ENCODE measurements at regions not wholly inside any gene's neighbourhood (a gene's known extent, or its start where the extent isn't known, plus 50 kb on each side); places are given as distances from the start of the nearest gene placed in this dataset.
"Not testable (repeated sequence)": the region's sequence is repeated elsewhere in the genome, so short reads cannot be mapped to it uniquely, and the experiment has no call there.

DNA sequence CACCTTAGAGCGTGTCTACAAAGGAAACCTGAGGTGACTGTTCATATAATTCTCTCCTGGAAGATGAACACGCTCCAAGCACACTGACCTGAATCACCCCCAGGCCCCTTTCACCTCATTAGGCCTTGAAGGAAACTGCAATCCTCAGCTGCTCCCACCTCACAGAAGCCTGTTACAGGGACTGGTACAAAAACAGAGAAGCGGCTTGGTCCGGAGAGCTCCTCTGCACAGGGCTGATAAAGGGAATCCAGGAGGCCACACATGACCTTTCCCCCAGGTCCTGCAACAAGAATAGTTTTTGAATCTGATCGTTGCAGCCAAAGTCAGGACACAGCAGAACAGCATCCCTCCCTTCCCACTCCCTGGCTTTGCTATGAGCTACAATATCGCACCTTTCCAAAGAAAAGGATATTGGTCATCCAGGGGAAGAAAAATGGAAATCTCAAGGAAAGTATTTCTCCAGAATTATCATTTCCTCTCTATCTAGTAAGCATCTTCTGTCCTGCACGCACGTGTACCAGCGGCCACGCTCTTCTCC is 666.7 kb downstream of the UQCRFS1 start:
- no peak for DNase-seq

DNA sequence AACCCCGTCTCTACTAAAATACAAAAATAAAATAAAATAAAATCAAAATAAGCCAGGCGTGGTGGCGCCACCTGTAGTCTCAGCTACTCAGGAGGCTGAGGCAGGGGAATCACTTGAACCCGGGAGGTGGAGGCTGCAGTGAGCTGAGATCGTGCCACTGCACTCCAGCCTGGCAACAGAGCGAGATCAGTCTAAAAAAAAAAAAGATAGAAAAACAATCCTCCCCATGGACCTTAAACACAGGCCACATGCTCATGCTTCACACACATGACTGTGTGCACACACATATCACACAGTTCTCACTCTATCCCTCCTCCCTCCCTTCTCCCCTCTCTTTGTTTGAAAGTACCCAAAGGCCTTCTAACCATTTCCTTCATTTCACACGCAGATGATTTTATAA is 667.6 kb downstream of the UQCRFS1 start:
- DNase-seq, result not testable (repeated sequence)

DNA sequence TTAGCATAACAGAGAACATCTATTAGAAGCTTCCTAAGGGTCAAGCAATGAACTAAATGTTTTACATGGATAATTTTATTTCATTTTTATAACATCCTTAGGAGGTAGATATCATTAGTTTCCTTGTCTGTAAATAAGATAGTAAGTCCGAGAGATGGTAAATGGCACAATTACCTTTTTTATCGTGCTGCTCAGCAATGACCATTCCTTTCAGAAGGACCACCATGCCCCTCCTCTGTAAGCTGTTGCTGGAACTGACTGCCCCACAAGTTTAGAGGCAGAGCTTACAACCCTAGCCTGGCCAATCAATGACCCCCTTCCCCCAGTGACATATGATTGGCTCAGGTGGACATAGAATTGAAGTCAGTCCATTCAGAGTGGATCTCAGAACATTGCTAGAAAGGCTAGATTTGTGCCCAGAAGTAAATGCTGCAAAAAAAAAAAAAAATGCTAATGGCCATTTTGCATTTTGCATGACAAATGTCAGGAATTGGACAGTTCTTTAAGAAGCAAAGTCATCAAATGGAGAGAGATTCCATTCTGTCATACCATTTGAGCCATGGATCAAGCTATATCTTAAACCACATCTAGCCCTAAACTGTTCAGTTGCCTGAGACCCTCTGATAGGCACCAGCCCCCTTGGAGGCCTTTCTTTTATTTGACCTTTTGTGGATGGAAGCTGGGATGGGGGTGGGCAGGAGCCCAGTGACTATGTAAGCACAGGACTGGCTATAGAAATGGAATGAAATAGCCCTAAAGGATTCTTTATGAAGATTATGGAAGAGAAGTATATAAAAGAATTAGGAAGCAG is 668.3 kb downstream of the UQCRFS1 start:
- DNase-seq, result no peak

DNA sequence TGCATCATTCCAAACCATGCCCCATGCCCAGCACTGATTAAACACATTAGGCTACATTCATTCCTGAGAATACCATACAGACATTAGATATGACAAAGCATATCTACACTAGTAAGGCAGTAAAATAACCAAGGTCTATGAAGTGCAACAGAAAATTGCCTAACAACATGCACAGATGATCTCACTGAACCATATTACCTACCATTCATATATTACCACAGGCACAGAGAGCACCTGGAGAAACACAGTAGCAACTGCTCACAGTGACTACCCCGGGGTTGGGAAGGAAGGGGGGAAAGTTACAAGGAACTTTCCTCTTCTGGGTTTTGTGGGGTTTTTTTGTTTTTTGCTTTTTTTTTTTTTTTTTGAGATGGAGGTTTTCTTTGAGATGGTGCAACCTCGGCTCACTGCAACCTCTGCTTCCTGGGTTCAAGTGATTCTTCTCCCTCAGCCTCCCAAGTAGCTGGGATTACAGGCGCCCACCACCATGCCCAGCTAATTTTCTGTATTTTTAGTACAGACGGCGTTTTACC is 669.6 kb downstream of the UQCRFS1 start:
- no peak for DNase-seq

DNA sequence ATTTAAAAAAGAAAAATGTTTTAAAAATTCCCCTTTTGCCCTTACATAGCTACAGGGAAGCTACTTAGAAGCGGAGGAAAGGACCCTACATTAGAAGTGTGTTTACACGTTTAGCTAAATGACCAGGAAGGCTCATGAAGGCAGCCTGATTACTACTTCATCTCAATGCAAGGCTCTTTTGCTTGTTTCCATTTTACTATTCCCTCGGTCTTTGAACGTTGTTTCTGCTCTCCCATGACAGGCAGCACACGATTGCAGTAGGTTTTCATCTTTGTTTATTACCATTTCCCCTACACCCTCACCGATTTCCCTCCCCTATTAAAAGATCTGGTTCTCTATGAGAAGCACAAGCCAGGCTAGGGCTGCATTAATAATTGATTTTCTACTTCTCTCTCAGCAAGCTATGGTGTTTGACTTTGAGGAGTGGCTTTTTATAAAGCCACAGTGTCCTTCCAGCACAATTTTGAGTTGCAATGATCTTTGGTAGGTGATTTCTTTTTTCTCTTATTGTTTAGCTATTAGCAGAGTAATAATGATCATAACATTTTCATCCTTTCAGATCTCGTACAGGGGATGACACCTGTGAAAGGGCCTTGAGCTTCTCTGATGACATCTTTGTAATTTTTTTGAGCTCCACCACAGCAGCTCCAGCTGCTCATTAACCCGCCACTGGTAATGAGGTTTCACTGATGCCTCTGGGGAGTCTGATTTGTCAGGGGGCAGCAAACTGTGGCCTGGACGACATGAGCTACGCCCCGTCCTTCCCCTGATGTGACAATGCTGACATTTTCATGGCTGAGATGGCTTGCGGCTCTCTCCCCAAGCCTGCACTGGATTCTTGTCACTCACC is 670.3 kb downstream of the UQCRFS1 start:
- DNase-seq, result no peak

DNA sequence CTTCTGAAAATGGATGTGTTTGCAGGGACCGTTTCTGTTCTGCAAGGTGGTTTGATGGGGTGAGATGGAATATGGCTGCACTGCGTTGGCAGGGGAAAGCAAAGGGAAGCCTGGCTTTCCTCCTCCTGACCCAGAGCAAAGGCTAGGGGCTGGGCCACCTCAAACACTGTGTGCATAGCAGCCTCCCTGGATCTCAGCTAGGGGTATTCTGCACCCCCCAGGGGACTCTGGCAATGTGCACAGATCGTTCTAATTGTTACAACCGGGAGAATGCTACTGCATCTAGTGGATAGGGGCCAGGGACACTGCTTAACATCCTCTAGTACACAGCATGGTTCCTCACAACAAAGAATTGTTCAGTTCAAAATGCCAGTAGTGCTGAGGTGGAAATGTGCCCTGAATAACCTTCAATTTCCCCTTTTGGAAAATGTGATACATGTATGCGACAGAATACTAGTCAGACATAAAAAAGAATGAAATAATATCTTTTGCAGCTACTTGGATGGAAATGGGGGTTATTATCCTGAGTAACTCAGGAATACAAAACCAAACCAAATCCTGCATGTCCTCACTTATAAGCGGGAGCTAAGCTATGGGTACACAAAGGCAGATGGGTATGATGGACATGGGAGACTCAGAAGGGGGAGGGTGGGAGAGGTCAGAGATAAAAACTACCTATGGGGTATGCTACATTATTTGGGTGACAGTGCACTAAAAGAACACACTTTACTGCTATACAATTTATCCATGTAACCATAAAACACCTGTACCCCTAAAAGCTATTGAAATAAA is 671.2 kb downstream of the UQCRFS1 start:
- no peak for DNase-seq

DNA sequence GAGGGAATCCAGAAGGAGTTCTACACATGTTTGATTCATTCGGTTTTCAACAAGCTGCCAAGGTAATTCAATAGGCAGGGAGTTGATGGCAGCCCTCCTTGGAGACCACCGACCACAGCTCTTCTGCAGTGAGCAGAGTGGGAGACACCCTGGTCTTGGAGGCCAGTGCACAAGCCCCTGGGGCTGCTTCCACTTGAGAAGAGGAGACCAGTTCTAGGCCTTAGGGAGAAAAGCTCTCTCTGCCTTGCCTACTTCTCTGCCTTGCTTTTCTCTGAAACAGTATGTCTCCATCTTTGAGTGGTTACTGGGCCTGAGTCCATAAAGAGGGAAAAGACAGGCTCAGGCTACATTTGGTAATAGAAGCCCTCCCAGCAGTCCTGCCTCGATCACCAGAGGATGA is 671.9 kb downstream of the UQCRFS1 start:
- no peak for DNase-seq

DNA sequence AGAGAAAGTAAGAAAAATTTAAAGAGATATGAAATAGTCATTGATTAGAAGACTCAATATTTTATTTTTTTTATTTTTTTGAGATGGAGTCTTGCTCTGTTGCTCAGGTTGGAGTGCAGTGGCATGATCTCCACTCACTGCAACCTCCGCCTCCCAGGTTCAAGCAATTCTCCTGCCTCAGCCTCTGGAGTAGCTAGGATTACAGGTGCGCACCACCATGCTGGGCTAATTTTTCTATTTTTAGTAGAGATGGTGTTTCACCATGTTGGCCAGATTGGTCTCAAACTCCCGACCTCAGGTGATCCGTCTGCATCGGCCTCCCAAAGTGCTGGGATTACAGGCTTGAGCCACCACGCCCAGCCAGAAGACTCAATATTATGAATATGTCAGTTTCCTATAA is 672.6 kb downstream of the UQCRFS1 start:
- DNase-seq, result not testable (repeated sequence)

DNA sequence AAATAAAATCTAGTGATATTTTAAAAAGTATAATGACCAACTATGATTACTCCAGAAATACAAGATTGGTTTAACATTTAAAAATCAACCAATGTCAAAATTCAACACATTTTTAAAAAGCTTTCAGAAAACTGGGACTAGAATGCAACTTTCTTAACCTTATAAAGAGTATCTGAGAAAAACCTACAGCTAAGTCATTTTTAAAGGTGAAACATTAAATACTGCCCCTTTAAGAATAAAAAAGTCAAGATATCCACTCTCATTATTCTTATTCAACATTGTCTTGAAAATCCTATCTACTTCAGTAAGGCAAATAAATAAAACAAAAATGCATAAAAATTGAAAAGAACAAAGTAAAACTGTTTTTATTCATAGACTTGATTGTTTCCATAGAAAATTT is 673.2 kb downstream of the UQCRFS1 start:
- no peak for DNase-seq

DNA sequence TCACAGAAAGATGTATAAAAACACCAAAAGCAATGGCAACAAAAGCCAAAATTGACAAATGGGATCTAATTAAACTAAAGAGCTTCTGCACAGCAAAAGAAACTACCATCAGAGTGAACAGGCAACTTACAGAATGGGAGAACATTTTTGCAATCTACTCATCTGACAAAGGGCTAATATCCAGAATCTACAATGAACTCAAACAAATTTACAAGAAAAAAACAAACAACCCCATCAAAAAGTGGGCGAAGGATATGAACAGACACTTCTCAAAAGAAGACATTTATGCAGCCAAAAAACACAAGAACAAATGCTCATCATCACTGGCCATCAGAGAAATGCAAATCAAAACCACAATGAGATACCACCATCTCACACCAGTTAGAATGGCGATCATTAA is 674.4 kb downstream of the UQCRFS1 start:
- not testable (repeated sequence) for DNase-seq

DNA sequence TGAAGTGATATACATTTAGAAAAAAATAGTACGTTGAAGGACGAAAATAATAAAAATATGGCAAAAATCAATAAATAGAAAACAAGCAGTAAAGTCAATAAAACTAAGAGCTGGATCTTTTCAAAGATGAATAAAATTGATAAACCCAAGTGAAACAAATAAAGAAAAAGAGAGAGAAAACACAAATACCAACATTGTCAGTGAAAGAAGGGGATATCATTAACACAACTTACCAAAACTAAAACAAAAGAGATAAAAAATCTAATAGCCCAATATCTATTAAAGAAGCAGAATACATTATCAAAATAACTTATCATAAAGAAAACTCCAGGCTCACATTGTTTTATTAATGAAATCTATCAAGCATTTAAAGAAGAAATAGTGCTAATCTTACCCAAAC is 675.1 kb downstream of the UQCRFS1 start:
- DNase-seq, result no peak

DNA sequence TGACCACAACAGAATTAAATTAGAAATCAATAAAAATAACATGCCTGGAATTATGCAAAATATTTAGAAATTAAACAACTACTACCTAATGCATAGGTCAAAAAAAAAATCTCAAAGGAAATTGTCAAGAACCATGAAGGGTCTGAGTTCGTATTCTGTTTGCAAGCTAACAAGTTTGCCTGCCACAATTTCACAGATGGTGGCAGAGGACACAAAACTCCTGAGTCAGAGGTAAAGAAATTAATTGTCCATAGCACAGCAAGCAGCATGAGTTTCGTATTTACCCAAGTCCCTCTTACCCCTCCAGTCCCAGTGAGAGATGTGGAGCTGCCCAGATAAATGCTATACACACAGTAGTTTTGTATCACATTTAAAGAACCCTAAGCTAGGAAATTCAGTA is 675.9 kb downstream of the UQCRFS1 start:
- DNase-seq, result no peak

DNA sequence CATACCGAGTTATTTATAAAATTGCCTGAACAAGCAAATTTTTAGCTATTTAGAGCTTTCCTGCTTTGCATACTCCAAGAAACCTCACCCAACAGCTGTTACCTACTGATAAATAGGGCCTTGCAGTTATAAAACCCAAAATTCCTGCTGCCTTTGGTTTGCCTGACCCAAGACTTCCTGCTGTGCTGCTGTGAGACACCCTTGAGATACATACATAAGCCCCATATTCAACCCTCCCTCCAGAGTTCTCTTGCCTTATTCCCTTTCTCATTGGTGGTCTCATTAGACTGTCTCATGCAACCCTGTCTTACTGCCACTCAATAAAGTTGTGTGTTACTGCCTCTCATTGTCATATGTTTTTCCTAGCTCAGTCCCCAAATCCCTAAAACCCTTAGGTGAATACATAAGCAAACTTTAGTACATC is 677.6 kb downstream of the UQCRFS1 start:
- no peak for DNase-seq

DNA sequence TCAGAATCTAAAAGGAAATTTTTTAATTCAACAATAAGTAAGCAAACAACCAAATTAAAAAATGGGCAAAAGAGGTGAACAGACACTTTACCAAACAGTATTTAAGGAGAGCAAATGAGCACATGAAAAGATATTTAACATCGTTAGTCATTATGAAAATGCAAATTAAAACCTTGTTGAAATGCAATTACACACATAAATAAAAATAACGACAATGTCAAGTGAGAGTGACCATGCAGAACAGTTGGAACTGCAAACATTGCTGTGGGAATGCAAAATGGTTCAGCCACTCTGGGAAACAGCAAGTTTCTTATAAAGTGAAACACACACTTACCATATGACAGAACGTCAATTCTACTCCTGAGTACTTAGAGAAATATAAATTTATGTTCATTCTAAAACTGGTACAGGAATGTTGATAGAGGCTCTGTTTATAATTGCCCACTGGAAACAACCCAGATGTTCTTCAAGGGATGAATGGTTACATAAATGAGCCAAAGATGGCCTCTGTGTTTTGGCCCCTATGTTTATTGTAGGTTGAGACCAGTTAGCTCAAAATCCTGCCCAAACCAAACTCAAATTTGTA is 678.1 kb downstream of the UQCRFS1 start:
- DNase-seq, result no peak

DNA sequence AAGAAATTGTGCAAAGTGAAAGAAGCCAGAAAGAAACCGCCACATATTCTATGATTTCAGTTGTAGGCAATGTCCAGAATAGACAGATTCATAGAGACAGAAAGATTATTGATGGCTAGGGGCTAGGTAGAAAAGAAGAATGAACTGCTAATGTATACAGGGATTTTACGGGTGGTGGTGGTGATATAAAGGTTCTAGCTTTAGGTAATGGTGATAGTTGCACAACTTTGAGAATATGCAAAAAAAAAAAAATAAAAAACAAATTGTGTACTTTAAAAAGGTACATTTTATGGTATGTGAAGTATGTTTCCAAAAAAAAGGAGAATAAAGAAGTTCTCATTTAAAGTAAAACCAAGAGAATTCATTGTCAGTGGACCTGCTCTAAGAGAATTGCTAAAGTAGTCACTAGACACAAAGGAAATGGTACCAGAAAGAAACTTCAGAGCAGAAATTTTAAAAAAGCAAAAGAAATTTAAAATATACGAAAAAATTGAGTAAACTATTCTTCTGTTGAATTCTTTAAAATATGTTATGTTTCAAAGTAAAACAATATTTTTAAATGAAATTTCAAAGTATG is 680.1 kb downstream of the UQCRFS1 start:
- DNase-seq, result no peak

DNA sequence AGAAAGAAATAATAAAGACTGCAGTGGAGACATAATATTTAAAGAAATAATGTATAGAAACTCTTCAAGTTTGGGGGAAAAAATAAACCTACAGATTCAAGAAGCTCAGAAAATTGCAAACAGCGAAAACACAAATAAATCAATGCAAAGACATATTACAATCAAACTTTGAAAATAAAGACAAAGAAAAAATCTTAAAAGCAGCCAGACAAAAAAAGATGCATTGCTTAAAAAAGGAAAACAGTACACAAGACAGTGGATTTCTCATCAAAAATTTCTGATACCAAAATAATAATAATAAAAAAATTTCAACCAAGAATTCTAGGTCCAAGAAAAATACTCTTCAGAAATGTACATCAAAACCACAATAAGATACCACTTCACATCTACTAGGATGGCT is 681.0 kb downstream of the UQCRFS1 start:
- DNase-seq, result no peak

DNA sequence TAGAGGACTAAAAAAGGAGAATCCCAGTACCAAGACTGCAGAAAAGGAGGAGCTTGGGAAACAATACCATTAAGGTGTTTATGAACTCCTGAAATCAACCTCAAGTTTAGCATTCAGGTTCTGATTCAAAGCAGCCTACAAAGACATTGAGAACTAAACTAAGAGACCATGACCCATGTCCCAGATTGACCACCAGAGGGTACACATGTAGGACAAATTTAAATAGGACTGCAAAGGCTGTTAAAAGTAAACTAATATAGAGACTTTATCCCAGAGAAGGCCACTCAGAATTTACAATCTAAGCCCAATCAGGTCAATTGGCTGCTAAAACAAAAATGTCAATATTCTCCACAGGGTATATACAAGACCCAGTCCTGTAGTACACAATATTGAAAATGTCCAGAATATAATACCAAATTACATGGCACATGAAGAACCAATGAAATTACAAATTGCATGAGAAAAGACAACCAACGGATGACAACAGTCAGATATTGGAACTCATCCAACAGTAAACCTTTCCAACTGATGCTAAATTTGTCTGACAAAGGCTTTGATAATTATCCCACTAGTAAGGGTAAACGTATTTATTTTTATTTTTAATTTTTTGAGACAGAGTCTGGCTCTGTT is 682.4 kb downstream of the UQCRFS1 start:
- DNase-seq, result no peak

DNA sequence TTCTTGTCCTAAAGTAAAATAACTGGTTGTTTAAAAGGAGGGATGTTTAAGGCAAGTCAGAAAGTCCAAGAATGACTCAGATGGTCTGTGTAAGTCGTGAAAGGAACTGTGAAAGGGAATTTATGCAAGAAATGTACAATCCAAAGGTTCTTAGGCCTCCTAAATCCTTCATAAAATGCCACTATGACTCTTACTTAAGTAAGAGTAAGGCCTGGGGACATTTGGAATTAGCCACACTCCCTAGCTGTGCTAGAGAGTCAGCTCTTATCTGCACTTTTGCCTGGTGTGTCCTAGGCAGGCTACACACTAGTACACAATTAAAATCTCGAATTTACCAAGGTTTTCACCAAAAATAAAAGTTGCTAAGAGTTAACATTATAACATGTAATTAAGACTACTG is 686.9 kb downstream of the UQCRFS1 start:
- no peak for DNase-seq

DNA sequence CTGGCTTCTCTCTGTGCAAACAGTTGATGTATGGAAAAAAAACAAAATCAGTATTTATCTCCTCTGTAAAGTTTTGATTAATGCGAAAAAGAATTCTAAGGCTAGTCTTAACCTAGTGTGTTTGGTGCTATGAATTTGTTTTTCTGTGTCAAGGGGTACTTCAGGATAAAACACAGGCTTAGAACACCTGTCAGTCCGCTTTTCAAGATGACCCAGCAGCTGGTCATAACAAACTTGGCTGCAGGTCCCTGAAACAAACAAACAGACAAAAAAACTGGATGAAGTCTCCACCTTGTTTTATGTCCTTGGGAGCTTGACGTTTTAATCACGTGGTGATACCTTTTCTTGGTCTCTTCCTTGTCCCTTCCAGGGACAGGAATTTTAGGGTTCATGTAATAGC is 689.3 kb downstream of the UQCRFS1 start:
- DNase-seq, result no peak

DNA sequence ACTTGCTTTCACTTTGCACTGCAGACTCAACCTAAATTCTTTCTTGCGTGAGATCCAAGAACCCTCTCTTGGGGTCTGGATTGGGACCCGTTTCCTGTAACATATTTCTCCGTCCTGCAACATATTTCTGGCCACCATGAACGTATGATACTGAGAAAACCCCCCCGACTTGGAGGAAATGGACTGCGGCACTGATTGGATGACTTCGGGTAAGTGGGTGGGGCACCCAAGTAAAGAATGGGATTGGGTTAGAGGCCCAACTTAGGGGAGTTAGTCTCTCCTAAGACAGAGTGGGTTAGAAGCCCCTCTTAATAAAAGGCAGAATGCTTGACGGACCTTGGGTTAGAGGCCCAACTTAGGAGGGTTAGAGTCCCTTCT is 690.4 kb downstream of the UQCRFS1 start:
- no peak for DNase-seq
